ENCODE measurements at regions not wholly inside any gene's neighbourhood (a gene's known extent, or its start where the extent isn't known, plus 50 kb on each side); places are given as distances from the start of the nearest gene placed in this dataset.
"Not testable (repeated sequence)": the region's sequence is repeated elsewhere in the genome, so short reads cannot be mapped to it uniquely, and the experiment has no call there.

- H3K4me3 ChIP-seq (ENCODE audit: low read depth, low read length), result not testable (repeated sequence)
These were observed 123.6 kb upstream of the RHOU start for GRCh38 chr1:228611707-228612106.

DNA sequence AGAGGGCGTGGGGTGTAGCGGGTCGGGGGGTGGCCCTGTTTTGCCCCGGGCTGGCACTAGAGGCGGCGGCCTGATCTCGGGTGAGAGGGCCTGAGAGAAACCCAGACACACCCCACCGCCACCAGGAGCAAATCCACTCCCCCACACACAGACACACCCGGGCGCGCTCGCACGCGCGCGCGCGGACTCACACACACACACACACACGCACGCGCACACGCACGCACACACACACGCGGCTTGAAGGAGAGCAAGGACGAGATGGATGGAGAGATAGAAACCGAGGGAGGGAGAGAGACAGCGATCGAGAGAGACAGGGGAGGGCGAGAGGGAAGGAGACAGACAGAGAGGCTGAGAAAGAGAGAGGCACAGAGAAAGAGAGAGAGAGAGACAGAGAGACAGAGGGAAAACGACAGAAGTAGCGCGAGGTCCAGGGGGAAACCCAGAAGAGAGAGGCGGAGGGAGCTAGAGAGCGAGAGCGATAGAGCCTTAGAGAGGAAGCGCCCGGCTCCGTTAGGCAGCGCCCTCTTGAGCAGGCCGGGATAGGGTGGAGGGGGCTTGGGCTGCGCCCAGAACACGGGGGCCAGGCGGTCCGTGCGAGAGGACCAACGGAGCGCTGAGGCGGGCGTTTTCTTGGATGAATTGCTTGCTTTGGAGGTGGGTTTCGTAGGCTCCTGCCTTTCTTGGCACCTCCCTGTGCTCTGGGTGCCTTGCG lies 113.1 kb upstream of the RHOU start:
- H3K4me3 ChIP-seq (ENCODE audit: low read depth, low read length), result not testable (repeated sequence)

GRCh38 chr1:228626481-228626880 lies 108.8 kb upstream of the RHOU start:
- H3K4me3 ChIP-seq (ENCODE audit: low read depth, low read length), result not testable (repeated sequence)

DNA sequence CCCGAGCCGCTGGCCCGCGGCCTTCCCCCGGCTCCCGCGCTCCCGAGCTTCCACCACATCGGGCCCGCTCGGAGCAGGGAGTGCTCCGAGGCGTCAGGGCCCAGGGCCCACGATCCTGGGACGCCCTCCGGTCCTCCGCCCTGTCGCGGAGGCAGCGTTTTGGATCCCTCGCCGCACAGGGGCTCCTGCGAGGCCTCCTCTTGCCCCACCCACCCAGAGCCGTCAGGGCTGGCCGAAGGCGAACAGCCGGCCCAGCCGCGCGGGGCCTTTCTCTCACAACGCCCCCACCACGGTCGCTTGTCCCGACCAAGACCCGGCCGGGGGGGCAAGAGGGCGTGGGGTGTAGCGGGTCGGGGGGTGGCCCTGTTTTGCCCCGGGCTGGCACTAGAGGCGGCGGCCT lies 102.4 kb upstream of the RHOU start:
- H3K4me3 ChIP-seq (ENCODE audit: low read depth, low read length), result not testable (repeated sequence)

DNA sequence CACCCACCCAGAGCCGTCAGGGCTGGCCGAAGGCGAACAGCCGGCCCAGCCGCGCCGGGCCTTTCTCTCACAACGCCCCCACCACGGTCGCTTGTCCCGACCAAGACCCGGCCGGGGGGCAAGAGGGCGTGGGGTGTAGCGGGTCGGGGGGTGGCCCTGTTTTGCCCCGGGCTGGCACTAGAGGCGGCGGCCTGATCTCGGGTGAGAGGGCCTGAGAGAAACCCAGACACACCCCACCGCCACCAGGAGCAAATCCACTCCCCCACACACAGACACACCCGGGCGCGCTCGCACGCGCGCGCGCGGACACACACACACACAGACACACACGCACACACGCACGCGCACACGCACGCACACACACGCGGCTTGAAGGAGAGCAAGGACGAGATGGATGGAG lies 100.0 kb upstream of the RHOU start:
- not testable (repeated sequence) for H3K4me3 ChIP-seq (ENCODE audit: low read depth, low read length)

DNA sequence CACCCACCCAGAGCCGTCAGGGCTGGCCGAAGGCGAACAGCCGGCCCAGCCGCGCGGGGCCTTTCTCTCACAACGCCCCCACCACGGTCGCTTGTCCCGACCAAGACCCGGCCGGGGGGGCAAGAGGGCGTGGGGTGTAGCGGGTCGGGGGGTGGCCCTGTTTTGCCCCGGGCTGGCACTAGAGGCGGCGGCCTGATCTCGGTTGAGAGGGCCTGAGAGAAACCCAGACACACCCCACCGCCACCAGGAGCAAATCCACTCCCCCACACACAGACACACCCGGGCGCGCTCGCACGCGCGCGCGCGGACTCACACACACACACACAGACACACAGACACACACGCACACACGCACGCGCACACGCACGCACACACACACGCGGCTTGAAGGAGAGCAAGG lies 97.8 kb upstream of the RHOU start:
- not testable (repeated sequence) for H3K4me3 ChIP-seq (ENCODE audit: low read depth, low read length)

DNA sequence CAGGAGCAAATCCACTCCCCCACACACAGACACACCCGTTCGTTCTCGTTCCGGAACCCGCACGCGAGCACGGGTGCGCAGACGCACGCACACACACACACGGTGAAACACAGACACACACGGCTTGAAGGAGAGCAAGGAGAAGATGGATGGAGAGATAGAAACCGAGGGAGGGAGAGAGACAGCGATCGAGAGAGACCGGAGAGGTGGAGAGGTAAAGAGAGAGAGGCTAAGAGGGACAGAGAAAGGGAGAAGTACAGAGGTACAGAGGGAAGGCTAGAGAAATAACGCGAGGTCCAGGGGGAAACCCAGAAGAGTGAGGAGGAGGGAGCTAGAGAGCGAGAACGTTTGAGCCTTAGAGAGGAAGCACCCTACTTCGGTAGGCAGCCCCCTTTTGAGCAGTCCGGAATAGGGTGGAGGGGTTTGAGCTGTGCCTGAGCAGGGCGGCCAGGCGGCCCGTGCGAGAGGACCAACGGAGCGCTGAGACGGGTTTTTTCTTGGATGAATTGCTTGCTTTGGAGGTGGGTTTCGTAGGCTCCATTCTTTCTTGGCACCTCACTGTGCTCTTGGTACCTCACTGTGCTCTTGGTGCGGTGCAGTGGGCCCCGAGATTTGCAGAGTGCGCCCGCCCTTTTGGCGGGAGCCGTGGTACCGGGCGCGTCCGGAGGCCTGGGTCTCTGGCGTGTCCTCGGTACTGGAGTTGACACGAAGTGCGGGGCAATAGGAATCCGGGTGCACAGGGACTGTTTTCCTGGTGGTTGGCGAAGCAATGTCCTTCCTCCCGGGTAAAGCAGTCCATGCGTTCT lies 88.4 kb upstream of the RHOU start:
- H3K4me3 ChIP-seq (ENCODE audit: low read depth, low read length), result peak overlapping the region; percentile 47

GRCh38 chr1:228647523-228648444 lies 87.5 kb upstream of the RHOU start:
- H3K4me3 ChIP-seq (ENCODE audit: low read depth, low read length), result peak overlapping the region; percentile 47

DNA sequence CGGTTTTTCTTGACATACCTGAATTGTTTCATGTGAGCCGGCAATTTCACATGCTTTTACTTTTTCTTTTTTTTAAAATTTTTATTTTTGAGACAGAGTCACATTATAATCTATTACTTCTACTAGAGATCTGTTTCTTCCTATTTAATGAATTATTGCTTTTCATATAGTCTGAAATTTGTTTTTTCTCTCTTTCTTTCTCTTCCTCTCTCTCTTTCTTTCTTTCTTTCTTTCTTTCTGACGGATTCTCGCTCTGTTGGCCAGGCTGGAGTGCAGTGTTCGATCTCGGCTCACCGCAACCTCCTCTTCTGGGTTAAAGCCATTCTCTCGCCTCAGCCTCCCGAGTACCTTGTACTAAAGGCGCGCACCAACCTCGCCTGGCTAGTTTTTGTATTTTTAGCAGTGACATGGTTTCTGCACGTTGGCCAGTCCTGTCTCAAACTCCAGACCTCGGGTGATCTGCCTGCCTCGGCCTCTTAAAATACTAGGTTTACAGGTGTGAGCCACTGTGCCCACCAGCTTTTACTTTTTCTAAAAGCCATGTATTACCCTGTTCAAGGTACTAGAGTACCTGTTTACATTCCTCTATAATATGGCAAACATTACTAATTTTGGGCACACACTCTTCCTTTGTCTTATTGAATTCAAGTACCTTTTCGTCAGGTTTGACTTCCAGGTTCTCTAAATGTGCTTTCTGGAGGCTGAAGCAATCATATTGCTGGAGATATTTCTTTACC lies 86.5 kb upstream of the RHOU start:
- H3K4me3 ChIP-seq (ENCODE audit: low read depth, low read length), result peak overlapping the region; percentile 47

DNA sequence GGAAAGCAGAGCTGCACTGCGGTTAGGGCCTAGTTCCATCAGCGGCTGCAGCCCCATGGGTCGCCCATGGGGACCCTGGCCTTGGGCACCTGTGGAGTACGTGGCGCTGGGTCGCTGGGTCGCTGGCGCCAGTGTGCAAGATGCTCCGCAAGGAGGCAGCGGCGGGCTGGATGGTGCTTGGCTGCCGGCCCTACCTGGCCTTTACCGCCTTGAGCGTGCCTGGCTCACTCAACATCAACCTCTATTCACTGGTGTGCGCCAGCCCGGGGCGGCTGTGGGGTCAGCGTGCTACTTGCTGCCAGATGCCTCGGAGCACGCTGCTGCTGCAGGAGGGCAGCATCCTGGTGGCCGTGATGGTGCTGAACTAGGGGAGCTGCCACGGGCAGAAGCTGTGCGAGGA lies 85.1 kb upstream of the RHOU start:
- no peak overlapping the region for H3K4me3 ChIP-seq (ENCODE audit: low read depth, low read length)

- H3K4me3 ChIP-seq (ENCODE audit: low read depth, low read length), result no peak overlapping the region
These were observed 84.3 kb upstream of the RHOU start for GRCh38 chr1:228650946-228651345.

DNA sequence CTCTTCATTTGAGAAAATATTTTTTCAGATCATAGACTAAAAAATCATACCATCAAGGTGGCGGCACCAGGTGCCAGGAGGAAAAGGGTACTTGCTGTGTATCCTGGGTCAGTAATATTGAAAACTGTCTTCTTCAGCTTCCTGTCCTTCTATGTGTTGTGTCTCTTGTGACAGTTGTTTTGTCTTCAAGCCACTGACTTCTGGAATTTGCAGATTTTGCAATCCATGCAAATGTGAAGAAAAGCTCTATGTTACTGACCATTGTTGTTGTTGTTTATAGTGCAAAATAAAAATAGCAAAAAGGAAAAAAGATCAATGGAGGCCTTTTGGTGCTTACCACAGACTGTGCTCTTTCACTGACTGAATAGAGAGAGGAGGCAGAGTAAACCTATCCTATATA lies 83.2 kb upstream of the RHOU start:
- H3K4me3 ChIP-seq (ENCODE audit: low read depth, low read length), result no peak overlapping the region

DNA sequence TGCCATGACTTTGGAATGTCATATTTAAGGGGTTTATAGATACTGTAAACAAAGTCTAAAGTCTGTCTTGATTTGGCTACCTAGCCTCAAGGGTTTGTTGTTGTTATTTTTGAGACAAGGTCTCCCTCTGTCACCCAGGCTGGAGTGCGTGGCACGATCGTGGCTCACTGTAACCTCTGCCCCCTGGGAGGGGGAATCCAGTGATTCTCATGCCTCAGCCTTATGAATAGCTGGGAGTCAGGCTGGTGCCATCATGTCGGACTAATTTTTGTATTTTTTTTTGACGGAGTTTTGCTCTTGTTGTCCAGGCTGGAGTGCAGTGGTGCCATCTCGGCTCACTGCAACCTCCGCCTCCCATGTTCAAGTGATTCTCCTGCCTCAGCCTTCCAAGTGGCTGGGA lies 82.2 kb upstream of the RHOU start:
- H3K4me3 ChIP-seq (ENCODE audit: low read depth, low read length), result not testable (repeated sequence)

GRCh38 chr1:228653748-228654147 lies 81.5 kb upstream of the RHOU start:
- H3K4me3 ChIP-seq (ENCODE audit: low read depth, low read length), result no peak overlapping the region

GRCh38 chr1:228655796-228656394 lies 79.4 kb upstream of the RHOU start:
- no peak overlapping the region for H3K4me3 ChIP-seq (ENCODE audit: low read depth, low read length)

DNA sequence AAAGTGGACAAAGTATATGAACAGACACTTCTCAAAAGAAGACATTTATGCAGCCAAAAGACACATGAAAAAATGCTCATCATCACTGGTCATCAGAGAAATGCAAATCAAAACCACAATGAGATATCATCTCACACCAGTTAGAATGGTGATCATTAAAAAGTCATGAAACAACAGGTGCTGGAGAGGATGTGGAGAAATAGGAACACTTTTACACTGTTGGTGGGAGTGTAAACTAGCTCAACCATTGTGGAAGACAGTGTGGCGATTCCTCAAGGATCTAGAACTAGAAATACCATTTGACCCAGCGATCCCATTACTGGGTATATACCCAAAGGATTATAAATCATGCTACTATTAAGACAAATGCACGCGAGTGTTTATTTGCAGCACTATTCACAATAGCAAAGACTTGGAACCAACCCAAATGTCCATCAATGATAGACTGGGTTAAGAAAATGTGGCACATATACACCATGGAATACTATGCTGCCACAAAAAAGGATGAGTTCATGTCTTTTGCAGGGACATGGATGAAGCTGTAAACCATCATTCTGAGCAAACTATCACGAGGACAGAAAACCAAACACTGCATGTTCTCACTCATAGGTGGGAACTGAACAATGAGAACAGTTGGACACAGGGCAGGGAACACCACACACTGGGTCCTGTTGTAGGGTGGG lies 73.1 kb upstream of the RHOU start:
- H3K4me3 ChIP-seq (ENCODE audit: low read depth, low read length), result not testable (repeated sequence)

DNA sequence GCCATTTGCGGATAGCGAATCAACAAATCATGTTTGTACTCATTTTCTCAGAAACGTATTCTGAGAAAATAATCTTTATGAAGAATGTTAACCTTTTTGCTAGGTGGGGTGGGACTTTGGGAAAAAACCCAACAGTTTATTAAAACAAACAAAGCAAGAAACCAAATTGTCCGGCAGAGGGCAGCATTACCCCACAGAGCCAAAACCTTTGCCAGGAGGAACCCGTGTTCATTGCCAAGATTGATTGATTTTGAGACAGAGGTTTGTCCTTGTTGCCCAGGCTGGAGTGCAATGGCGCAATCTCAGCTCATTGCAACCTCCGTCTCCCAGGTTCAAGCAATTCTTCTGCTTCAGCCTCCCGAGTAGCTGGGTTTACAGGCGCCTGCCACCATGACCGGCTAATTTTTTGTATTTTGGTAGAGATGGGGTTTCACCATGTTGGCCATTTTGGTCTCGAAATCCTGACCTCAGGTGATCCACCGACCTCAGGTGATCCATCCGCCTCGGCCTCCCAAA lies 70.8 kb upstream of the RHOU start:
- H3K4me3 ChIP-seq (ENCODE audit: low read depth, low read length), result no peak overlapping the region

DNA sequence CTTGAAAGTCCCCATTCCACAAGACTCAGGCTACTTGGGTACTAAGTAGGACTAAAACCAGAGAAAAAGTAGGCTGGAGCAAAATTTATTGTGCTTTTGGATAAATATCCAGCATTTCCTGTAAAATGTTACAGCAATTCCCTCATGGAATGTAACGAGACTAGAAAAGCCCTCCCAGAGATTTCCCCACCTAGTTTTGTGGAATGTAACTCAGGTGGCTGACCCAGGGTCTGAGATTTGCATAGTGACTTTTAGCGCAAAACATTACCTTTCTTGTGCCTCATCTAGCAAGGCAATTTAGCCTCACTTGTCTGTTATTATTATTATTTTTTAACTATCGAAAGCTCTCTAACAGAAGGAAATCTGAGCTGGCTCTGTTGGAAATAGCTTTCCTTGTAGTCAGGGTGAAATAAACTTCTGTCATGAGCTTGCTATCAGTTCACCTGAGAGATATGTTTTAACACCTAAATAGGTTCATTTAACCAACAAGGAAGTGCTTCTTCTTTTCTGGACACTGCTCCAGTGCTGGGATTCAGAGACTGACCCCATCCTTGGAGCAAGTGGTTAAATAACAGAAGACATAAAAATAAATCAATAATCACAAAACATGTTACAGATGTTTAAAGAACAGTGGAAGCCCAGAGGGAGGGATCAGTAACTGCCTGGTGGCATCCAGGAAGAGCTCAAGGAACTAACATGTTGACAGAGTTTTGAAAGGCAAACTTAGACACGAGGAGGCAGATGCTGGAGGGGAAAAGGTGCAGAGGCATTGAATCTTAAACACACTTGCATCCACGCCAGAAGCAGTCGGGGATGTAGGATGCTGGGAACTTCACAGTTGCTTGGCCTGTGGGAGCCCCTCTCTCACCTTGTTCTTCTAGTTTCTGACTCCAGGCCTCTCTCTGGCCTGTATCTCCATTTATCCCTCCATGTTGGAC lies 68.3 kb upstream of the RHOU start:
- H3K4me3 ChIP-seq (ENCODE audit: low read depth, low read length), result no peak overlapping the region
